Neural cell (in vitro differentiated cells): ENCODE measurements at regions not wholly inside any gene's neighbourhood (a gene's known extent, or its start where the extent isn't known, plus 50 kb on each side); places are given as distances from the start of the nearest gene placed in this dataset.

ENCODE experiments used
- CTCF ChIP-seq: fragments of 450-650 bp; IDR thresholded peaks from 2 replicates; pipeline ENCODE4 v1.5.1; 2014; ENCODE audit warnings: antibody characterized with exemption, mild to moderate bottlenecking, moderate library complexity; ENCODE audit not compliant: poor library complexity, severe bottlenecking
- EP300 ChIP-seq: fragments of 450-650 bp; conservative IDR thresholded peaks from 2 replicates; pipeline ENCODE4 v1.6.1; 2014; ENCODE audit warnings: antibody characterized with exemption, mild to moderate bottlenecking, moderate library complexity; ENCODE audit not compliant: poor library complexity, severe bottlenecking
- MXI1 ChIP-seq: fragments of 450-650 bp; conservative IDR thresholded peaks from 2 replicates; pipeline ENCODE4 v1.6.1; 2014; ENCODE audit warnings: antibody characterized with exemption, mild to moderate bottlenecking; ENCODE audit not compliant: poor library complexity, severe bottlenecking
- POLR2AphosphoS5 ChIP-seq: IDR thresholded peaks from 2 replicates; pipeline ENCODE4 v1.6.1; 2012
- RAD21 ChIP-seq: fragments of 450-650 bp; conservative IDR thresholded peaks from 2 replicates; pipeline ENCODE4 v1.6.1; 2014; ENCODE audit warnings: antibody characterized with exemption, mild to moderate bottlenecking, moderate library complexity
- SMC3 ChIP-seq: fragments of 450-650 bp; conservative IDR thresholded peaks from 2 replicates; pipeline ENCODE4 v1.6.1; 2014; ENCODE audit warnings: antibody characterized with exemption, mild to moderate bottlenecking, moderate library complexity; ENCODE audit not compliant: poor library complexity
- TAF1 ChIP-seq: IDR thresholded peaks from 2 replicates; pipeline ENCODE4 v1.6.1; 2012; ENCODE audit warnings: low read depth

- TF ChIP-seq CTCF (no peak), SMC3 (no peak), RAD21 (no peak), TAF1 (no peak), POLR2AphosphoS5 (no peak), EP300 (no peak), MXI1 (no peak)
Observed at GRCh38 chr1:90361026-90361425, 356.1 kb downstream of the BARHL2 start.
